Activated naive CD8-positive, alpha-beta T cell (primary cell): ENCODE measurements at regions not wholly inside any gene's neighbourhood (a gene's known extent, or its start where the extent isn't known, plus 50 kb on each side); places are given as distances from the start of the nearest gene placed in this dataset.
"Not testable (repeated sequence)": the region's sequence is repeated elsewhere in the genome, so short reads cannot be mapped to it uniquely, and the experiment has no call there.

Experiments used
- H3K27ac Mint-ChIP-seq: one replicate; pipeline ENCODE4 v1.8.0; 2021; ENCODE audit warnings: mixed read lengths
- H3K27me3 Mint-ChIP-seq: one replicate; pipeline ENCODE4 v1.8.0; 2021; ENCODE audit warnings: mixed read lengths
- H3K36me3 Mint-ChIP-seq: one replicate; pipeline ENCODE4 v1.8.0; 2021; ENCODE audit warnings: mixed read lengths
- H3K4me1 Mint-ChIP-seq: one replicate; pipeline ENCODE4 v1.8.0; 2021; ENCODE audit warnings: low read depth, mixed read lengths
- H3K4me3 Mint-ChIP-seq: one replicate; pipeline ENCODE4 v1.8.0; 2021; ENCODE audit warnings: mild to moderate bottlenecking, mixed read lengths
- H3K9me3 Mint-ChIP-seq: one replicate; pipeline ENCODE4 v1.8.0; 2021; ENCODE audit warnings: low read depth, mixed read lengths

DNA sequence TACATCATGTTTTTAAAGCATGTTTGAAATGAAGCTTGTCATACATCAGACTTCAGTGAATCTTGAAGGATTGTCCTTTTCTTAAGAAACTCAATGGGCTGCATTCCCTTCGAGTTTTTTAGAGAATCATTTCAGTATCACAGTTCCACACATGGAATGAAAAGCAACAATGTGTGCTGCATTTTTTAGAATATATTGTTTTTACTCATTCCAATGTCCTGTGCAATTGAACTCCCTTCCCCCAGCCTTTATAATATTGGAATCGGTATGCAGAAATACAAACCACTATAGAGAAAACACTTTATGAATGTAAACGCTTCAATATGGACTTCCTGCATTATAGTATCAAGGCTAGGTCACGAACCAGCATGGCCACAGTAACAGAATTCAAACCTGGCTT, 634.4 kb downstream of the GATA3 start:
- Mint-ChIP-seq H3K27ac (no peak overlapping the region), H3K27me3 (no peaks in the 10 kb centered on the region), H3K9me3 (no peaks in the 10 kb centered on the region), H3K4me3 (no peak overlapping the region), H3K36me3 (peaks cover 3% of the 10 kb centered on the region), H3K4me1 (no peaks in the 10 kb centered on the region)

DNA sequence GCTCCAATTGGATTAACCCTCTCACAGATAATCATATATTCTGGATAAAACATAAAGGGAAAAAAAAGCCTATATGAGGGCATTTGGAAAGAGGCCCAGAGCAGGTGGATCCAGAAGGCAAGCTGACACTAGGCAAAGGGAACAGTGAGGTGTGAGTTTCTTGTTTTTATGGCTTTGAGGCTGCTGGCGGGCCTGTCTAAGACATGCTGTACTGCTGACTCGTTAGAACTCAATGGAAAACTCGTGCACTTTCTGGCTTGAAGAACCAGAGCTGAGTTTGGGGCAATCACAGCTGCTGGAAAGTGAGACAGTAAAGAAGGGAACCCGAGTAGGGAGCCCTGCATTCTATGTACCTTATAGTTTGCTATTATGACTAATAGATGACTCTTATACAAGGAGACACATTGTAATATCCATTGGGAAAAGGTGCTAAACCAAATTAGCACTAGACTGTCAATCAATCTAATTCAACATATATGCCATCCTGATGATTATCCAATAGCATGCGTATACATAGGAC, 637.1 kb downstream of the GATA3 start:
- H3K9me3 Mint-ChIP-seq: no peaks in the 10 kb centered on the region
- no peaks in the 10 kb centered on the region for H3K27me3 Mint-ChIP-seq
- H3K4me1 Mint-ChIP-seq: no peaks in the 10 kb centered on the region
- H3K36me3 Mint-ChIP-seq: peaks cover 3% of the 10 kb centered on the region
- no peak overlapping the region for H3K27ac Mint-ChIP-seq
- H3K4me3 Mint-ChIP-seq: no peak overlapping the region

DNA sequence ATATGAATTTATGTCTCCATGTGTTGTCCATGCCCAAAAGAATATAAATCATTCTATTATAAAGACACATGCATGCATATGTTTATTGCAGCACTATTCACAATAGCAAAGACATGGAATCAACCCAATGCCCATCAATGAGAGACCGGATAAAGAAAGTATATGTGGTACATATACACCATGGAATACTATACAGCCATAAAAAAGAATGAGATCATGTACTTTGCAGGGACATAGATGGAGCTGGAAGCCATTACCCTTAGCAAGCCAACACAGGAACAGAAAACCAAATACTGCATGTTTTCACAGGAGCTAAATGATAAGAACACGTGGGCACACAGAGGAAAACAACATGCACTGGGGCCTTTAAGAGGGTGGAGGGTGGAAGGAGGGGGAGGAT, 639.1 kb downstream of the GATA3 start:
- H3K27ac Mint-ChIP-seq, H3K4me1 Mint-ChIP-seq: not testable (repeated sequence)

GRCh38 chr10:8696746-8697145, 642.3 kb downstream of the GATA3 start:
- Mint-ChIP-seq H3K27ac (no peak overlapping the region), H3K4me1 (no peaks in the 10 kb centered on the region), H3K27me3 (no peaks in the 10 kb centered on the region), H3K36me3 (peaks cover 9% of the 10 kb centered on the region), H3K9me3 (peaks cover 5% of the 10 kb centered on the region), H3K4me3 (no peak overlapping the region)

More for the DNA sequence above, 639.1 kb downstream of the GATA3 start:
- not testable (repeated sequence) for H3K36me3 Mint-ChIP-seq, H3K4me3 Mint-ChIP-seq, H3K27me3 Mint-ChIP-seq, H3K9me3 Mint-ChIP-seq

- Mint-ChIP-seq H3K4me3 (no peak overlapping the region), H3K4me1 (no peaks in the 10 kb centered on the region), H3K27me3 (no peaks in the 10 kb centered on the region), H3K36me3 (peaks cover 5% of the 10 kb centered on the region), H3K9me3 (peaks cover 5% of the 10 kb centered on the region), H3K27ac (no peak overlapping the region)
These were observed 646.2 kb downstream of the GATA3 start for GRCh38 chr10:8700689-8701088.

DNA sequence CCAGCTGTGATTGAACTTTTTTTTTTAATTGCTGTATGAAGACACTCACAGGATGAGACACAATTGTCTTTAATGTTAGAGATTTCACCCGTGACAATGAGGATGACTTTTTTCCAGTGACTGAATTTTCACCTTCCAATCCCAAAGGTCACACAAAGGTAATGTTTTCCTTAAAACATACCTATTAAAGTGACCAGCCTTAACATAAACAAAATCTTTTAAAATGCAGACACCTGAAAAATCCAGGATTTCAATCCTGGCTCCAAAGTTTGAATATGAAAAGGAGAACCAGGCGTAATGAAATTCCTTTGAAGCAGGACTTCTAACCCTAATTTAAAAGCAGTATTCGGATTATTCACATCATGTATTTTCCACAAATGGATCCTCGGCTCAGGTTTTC, 647.7 kb downstream of the GATA3 start:
- Mint-ChIP-seq H3K27me3 (no peaks in the 10 kb centered on the region), H3K36me3 (peaks cover 5% of the 10 kb centered on the region), H3K27ac (no peak overlapping the region), H3K4me1 (no peaks in the 10 kb centered on the region), H3K4me3 (no peak overlapping the region), H3K9me3 (peaks cover 5% of the 10 kb centered on the region)

DNA sequence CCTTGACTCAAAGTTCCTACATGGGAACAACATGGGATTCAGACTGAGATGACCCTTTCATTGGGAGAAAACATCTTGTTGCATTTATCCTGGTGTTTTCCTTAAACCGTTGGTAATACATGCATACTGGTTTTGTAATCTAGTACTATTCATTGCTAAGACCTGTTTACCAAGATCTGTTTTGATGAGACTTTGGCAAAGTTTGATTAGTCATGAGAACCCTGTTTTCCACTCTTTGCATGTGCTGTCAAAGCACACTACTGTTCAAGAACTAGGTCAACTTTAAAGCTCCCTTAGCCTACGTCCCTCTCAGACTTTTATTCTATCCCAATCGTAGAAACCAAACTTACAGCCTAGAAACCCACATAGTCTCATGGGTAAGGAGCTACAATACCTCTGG, 650.9 kb downstream of the GATA3 start:
- H3K4me3 Mint-ChIP-seq: no peak overlapping the region
- H3K4me1 Mint-ChIP-seq: no peaks in the 10 kb centered on the region
- no peaks in the 10 kb centered on the region for H3K27me3 Mint-ChIP-seq
- H3K36me3 Mint-ChIP-seq: no peaks in the 10 kb centered on the region
- no peak overlapping the region for H3K27ac Mint-ChIP-seq
- H3K9me3 Mint-ChIP-seq: no peaks in the 10 kb centered on the region

- Mint-ChIP-seq H3K36me3 (no peaks in the 10 kb centered on the region), H3K4me3 (no peak overlapping the region), H3K27me3 (no peaks in the 10 kb centered on the region), H3K27ac (no peak overlapping the region), H3K9me3 (no peaks in the 10 kb centered on the region), H3K4me1 (no peaks in the 10 kb centered on the region)
These were observed 658.2 kb downstream of the GATA3 start for GRCh38 chr10:8712656-8713055.

DNA sequence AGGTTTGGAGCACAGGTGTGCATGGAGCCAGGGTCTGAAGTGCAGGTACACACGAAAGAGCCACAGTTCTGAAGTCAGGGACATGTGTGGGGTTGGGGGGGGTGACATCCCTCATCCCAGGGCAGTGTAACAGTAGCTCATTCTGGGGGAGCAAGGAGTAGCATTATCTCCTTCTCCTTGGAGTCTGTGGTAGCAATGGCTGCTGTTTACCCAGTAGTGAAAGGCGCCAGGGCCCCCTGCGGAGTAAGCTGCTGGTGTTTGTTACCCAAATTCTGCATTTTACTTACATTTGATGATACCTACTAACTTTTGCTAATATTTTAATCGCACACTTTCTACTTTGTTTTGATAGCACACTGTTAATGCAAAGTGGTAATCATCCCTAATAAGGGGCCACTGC, 665.5 kb downstream of the GATA3 start:
- Mint-ChIP-seq H3K27me3 (no peaks in the 10 kb centered on the region), H3K36me3 (peaks cover 12% of the 10 kb centered on the region), H3K4me1 (no peaks in the 10 kb centered on the region), H3K9me3 (peaks cover 26% of the 10 kb centered on the region), H3K4me3 (no peak overlapping the region), H3K27ac (no peak overlapping the region)

DNA sequence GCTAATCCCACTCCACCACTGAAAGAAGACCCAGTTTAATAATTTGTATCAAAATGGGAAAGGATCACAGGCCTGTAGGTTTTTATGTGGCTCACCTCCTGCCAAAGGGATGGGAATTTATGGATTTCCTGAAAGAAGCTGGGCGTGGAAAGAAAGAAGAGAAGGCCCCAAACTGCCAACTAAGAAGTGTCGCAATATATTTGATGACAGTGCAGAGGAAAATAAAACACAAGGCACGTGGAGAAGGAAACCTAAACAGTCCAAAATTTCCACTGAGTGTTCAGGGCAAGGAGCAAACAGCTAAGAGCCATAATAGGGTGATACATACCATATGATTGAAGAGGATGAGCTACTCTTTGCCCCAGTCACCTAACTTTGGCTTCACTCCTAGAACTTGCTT, 667.2 kb downstream of the GATA3 start:
- H3K27ac Mint-ChIP-seq: no peak overlapping the region
- peaks cover 26% of the 10 kb centered on the region for H3K9me3 Mint-ChIP-seq
- no peak overlapping the region for H3K4me3 Mint-ChIP-seq
- no peaks in the 10 kb centered on the region for H3K4me1 Mint-ChIP-seq
- H3K27me3 Mint-ChIP-seq: no peaks in the 10 kb centered on the region
- peaks cover 12% of the 10 kb centered on the region for H3K36me3 Mint-ChIP-seq

DNA sequence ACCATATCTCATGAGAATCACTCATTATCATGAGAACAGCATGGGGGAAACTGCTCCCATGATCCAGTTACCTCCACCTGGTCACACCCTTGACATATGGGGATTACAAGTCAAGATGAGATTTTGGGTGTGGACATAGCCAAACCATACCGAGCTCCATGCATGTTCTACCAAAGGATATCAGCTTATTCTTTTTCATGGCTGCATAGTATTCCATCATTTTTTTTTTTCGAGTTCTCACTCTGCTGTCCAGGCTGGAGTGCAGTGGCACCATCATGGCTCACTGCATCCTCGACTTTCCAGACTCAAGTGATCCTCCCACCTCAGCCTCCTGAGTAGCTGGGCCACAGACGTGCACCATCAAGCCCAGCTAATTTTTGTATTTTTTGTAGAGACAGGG, 668.3 kb downstream of the GATA3 start:
- Mint-ChIP-seq H3K27ac (no peak overlapping the region), H3K4me1 (no peaks in the 10 kb centered on the region), H3K9me3 (peaks cover 26% of the 10 kb centered on the region), H3K36me3 (peaks cover 12% of the 10 kb centered on the region), H3K4me3 (no peak overlapping the region), H3K27me3 (no peaks in the 10 kb centered on the region)

DNA sequence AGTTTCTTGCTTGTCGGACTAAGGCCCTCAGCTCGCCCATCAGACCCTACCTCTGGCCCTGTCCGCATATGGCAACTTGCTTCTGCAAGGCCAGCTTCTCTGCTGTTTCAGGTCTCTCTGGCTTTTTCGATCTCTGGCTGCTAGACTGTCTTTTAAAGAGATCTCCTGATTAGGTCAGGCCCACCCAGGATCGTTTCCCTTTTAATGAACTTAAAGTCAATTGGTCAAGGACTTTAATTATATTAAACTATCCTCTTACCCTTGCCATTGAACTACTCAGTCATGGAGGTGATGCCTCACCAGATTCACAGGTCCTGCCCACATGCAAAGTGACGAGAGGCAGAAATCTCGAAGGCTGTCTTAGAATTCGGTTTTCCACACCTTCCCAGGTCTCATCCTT, 670.9 kb downstream of the GATA3 start:
- peaks cover 3% of the 10 kb centered on the region for H3K36me3 Mint-ChIP-seq
- no peak overlapping the region for H3K27ac Mint-ChIP-seq
- H3K27me3 Mint-ChIP-seq: peaks cover 5% of the 10 kb centered on the region
- H3K4me3 Mint-ChIP-seq: no peak overlapping the region
- H3K4me1 Mint-ChIP-seq: no peaks in the 10 kb centered on the region
- peaks cover 10% of the 10 kb centered on the region for H3K9me3 Mint-ChIP-seq

DNA sequence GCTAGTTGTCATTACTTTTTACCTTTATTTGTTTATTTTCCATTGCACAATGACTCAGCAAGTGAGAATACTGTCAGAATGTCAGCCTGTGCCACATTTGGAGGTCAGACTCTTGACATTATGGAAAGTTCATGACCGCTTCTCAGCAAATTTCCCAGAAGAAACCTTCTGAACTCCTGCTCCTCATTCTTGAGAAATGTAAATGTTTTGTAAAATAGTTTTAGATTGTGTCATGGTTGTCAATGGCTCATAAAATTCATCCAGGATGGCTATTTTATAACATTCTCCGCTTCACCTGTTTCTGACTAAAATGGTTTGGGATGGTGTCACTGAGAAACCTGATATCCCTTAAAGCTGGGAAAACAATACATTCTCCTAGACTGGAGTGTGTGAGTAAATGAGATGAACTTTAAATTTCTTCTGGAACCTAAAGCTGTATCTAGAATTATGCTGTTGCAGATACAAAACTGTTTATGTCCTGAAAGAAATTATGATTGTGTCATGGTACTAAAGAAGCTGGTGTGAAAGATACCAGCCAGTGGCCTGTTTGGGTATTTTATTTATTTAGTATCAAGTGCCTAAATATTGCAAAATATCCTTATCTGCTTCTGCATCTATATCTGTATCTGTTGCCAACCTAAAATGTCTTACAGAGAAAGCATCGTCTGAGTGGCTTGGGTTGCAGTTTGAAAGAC, 671.7 kb downstream of the GATA3 start:
- Mint-ChIP-seq H3K9me3 (peaks cover 10% of the 10 kb centered on the region), H3K4me1 (no peaks in the 10 kb centered on the region), H3K36me3 (peaks cover 3% of the 10 kb centered on the region), H3K27me3 (peaks cover 5% of the 10 kb centered on the region), H3K4me3 (no peak overlapping the region), H3K27ac (no peak overlapping the region)

DNA sequence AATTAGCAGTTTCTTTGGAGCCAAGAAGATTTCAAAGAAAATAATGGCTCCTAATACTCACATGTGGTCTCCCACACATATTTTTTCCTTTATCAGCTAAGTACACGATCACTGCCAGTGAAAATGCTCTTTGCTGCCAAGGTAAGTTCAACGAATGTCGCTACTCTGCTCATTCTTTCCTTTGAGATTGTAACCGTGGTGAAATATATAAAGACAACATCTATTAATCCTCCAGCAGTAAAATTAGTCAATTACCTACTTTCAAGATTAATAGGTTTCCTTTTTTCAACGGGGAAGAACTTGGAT, 672.2 kb downstream of the GATA3 start:
- Mint-ChIP-seq H3K27ac (peak overlapping the region; percentile 6), H3K4me1 (no peaks in the 10 kb centered on the region), H3K4me3 (no peak overlapping the region), H3K36me3 (peaks cover 3% of the 10 kb centered on the region), H3K27me3 (peaks cover 5% of the 10 kb centered on the region), H3K9me3 (peaks cover 10% of the 10 kb centered on the region)

DNA sequence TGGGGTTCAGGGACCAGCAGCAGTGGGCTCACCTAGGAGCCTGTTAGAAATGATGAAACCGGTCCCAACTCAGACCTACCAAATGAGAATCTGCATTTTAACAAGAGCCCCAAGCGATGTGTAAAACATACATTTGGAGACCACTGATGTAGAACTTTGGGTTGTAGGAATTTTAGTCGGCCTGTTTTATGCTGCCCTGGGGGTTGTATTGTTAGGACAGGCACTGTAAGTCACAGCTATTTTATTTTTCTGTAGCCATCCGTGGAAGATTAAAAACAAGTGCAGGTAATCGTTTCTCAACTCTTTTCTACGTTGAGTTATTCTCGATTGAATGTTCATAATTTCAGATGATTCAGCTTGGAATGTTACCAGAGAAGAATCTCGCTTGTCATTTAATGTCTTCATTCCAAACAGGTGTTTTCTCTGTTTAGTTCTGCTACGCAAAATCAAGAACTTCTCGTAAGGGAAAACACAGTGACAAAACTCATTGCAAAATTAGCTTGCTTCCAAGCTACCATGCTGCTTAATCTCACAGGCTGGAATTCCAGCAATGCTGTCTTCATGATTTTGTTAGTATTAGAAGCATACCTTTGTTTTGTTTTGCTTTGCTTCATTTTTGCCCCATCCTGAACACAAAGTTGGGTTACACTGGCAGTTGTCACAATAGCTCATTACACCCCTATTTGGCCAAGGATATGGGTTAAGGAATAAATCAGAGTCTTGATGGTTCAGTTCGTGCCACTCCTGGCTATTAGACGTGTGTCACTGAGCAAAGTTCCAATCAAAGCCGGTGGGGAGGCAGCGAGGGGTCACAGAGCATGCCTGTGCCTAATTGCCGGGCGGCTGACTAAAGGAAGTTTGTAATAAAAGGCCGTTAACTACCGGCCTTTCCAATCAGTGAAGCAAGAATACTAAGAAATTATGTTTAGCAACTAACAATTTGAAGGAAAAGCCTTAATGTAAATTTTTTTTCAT, 676.9 kb downstream of the GATA3 start:
- H3K27ac Mint-ChIP-seq: no peak overlapping the region
- no peaks in the 10 kb centered on the region for H3K9me3 Mint-ChIP-seq
- H3K4me1 Mint-ChIP-seq: no peaks in the 10 kb centered on the region
- H3K4me3 Mint-ChIP-seq: no peak overlapping the region
- no peaks in the 10 kb centered on the region for H3K36me3 Mint-ChIP-seq
- peaks cover 5% of the 10 kb centered on the region for H3K27me3 Mint-ChIP-seq
